NCI-H69 (cell line): ENCODE measurements at regions not wholly inside any gene's neighbourhood (a gene's known extent, or its start where the extent isn't known, plus 50 kb on each side); places are given as distances from the start of the nearest gene placed in this dataset.
"Not testable (repeated sequence)": the region's sequence is repeated elsewhere in the genome, so short reads cannot be mapped to it uniquely, and the experiment has no call there.

ENCODE experiments used
- DNase-seq: peaks from one replicate; lab custom pipeline; 2025; lab: John Stamatoyannopoulos, UW

DNA sequence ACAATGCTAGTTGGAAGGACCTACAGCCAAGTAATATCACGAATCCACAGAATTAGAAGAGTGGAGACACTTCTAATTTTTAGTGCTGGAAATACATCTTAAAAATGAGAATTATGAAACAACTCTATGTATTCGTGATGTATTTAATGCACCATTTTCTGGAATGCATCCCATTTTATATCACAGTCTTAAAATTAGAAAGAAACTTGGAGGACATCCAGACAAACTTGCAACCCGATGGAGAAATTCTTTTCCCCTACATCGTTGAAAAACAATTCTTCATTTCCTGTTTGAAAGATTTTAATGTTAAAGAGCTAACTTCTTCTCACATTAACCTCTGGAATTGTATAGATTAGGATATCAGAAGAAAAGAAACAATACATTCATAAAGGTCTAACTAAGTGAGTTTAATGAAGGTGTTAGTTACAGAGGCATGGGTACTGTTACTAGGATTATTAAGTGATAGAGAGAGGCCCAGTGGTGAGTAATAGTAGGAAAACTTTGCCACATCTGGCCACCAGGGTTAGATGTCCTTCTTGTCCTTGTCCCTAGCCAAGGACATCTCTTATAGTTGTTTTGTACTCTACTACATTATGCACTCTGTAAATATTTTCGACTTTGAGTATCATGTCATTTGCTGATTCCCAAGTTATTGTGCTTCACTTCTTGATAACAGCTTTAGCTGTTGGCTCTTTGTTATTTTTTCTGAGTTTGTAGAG, 502.4 kb upstream of the PTCHD4 start:
- DNase-seq, result no peak

DNA sequence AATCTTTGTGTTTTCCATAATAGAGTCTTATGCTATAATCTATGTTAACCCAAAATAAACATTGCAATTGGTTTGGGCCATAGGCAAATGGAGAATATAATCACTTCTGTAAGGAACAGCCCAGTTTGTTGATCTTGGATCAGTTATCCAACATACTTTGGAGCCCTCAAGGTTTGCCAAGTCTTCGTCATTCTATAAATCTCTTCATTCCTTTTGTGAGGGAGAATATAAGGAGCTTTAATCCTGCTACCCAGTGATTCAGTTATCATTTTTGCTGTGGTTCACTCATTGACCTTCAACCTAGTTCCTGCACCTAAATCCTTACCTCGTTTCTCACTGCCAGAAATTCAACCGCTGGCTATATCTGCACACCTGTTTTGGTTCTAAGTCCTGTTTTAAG, 500.3 kb upstream of the PTCHD4 start:
- no peak for DNase-seq

DNA sequence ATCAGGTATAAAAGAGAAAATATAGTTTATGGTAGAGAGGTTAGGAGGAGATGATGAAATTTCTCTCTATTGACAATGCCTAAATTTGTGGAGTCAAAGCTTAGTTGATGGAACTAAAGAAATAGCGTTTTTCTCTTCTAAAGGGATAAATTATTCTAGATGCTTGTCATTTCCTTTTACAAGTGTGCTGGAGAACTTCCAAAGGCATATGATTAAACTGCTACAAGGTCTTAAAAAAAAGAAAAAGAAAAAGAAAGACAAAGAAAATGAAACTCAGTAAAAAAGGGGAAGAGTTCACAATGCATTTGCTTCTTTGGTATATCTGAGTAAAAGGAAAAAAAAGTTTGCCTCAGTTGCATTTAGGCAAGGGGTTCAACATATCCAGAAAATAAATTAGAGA, 499.8 kb upstream of the PTCHD4 start:
- no peak for DNase-seq

DNA sequence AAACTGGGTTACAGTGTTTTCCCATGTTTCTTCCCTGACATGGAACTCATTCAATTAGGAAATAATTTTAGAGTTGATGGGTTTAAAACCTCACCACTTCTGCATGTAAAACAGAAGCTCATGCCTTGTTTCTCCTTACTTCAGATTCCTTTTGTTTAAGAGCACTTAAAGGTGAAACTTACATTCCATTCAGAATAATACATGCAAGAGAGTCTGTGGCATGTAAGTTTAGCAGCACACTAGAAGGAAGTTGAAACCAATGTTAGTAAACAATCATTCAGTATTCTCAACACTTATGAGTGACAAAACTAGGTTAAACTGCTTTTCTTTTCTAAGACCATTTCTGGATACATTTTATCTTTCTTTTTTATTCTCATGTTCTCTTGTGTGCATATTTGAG, 495.6 kb upstream of the PTCHD4 start:
- DNase-seq, result no peak

DNA sequence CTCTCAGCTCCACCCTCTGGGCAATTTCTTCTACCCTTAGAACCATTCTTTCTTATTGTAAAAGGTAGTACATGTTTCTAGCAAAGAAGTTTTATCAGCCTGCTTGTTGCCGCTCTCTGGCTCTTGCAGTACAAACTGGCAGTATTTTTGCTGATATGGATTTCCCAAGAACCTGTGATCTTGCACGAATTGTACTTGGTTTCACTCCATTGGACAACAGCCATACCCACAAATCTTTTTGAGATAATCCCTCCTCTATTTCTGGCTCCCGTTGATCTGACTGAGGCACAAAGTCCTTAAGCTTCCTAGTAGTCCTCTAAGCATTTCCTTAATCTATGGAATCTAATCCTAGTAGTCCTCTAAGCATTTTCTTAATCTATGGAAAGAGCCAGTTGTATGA, 487.0 kb upstream of the PTCHD4 start:
- DNase-seq, result no peak

DNA sequence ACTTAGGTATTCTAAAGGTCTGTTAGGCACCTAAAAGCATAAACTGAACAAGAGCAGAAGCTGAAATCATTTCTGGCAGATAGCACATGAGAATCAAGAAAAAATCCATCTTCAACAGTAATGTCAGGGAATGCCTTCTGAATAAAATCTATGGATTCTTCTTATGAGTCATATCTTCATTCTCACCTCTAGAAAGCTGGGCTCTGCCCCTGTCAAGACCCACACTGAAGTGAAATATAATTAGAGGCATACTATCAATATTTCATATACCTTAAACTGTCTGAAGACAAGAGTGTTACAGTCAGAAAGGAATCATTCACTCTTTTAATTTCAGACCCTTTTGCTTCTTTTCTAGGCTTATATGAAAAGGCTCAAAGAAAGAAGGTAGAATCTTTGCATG, 485.8 kb upstream of the PTCHD4 start:
- no peak for DNase-seq

DNA sequence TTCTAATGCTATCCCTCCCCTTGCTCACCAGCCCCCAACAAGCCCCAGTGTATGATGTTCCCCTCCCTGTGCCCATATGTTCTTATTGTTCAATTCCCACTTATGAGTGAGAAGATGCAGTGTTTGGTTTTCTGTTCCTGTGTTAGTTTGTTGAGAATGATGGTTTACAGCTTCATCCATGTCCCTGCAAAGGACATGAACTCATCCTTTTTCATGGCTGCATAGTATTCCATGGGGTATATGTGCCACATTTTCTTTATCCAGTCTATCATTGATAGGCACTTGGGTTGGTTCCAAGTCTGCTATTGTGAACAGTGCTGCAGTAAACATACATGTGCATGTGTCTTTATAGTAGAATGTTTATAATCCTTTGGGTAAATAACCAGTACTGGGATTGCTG, 480.2 kb upstream of the PTCHD4 start:
- not testable (repeated sequence) for DNase-seq

DNA sequence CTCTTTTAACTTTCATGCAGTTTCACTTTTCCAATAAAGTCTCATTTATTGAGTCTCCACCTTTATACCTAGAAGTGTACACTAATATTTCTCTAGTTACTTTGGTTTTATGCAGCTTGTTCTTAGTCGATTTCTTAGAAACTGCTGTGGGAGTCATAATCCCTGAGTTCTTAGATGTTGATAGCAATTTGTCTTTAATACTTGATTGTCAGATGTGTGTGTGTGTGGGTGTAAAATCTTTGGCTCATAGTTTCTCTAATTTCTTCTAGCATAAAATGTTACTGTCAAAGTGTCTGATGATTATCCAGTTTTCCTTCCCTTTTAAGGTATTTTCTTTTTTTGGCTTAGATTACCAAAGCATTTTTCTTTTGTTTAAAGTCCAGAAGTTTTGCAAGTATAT, 473.8 kb upstream of the PTCHD4 start:
- DNase-seq, result no peak

DNA sequence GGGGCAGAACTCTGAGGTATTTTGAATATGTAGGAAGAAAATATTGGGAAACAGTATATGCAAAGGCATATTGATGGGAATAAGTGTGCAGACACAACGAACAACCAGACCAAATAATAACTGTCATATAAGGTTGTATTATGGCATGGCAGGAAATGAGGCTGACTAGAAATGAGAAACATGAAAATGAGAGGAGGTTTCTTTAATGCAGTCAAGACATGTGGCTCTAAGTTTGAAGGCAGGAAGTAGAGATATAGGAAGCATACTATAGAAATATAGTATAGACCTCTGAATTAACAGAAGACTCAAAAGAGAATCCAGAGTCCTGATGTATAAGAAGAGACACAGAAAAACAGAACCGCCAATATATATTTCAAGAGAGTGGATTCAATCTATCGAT, 459.7 kb upstream of the PTCHD4 start:
- DNase-seq, result no peak

DNA sequence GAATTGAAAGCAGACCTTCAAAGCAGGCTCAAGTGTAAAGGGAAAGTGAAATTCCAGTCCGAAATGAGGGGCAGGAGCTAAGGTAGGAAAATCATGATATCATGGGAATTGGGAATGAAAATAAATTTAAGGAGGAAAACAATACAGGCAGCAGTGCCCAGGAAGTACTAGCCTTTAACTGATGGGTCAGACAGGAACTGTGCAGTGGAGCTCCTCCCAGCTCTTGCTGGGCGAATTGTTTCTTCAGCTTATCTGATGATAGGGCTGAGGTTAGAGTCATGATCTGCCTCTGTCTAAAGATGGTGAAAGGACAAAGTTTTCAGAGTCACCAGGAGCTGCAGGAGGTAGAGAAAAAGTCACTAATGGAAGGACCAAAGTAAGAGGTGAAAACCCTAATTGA, 457.9 kb upstream of the PTCHD4 start:
- DNase-seq, result no peak

DNA sequence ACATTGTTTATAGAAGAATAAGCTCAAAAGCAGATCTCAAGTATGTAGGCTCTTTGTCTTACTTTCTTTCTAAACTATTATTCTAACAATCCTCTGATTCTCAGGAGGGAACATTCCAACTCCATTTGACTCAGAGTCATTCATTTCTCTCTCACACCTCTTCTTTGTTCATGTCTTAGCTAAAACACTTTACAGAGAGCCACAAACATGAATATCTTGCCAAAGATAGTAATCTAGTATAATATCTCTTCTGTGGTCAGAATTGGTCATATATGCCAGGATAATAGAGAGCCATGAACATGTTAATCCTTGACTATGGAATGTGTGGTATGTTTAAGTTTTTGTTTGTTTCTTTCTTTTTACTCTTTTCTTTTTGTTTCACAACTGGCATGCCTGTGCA, 456.0 kb upstream of the PTCHD4 start:
- no peak for DNase-seq

DNA sequence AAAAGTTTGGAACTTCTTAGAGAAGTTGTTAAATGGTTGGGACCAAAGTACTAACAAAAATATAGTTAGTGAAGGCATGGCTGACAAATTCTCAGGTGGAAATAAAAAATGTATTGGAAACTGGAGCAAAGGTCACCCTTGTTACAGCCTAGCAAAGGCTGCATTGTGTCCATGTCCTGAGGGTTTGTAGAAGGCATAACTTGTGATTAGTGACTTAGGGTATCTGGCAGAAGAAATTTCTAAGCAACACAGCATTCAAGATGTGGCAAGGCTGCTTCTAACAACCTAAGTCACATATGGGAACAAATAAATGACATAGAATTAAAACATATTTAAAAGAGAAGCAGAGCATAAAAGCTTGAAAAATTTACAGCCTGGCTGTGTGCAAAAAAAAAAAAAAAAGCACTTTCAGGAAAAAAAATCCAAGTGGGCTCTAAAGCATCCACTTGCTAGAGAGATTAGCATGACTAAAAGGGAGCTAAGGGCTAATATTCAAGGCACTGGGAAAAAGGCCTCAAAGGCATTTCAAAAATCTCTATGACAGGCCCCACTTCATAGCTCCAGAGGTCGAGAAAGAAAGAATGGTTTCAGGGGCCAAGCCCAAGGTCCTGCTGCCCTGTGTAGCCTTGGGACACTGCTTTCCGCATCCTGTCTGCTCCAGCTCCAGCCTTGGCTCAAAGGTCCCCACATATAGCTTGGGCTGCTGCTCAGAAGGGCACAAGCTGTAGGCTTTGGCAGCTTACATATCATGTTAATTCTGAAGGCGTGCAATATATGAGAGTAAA, 453.2 kb upstream of the PTCHD4 start:
- no peak for DNase-seq

DNA sequence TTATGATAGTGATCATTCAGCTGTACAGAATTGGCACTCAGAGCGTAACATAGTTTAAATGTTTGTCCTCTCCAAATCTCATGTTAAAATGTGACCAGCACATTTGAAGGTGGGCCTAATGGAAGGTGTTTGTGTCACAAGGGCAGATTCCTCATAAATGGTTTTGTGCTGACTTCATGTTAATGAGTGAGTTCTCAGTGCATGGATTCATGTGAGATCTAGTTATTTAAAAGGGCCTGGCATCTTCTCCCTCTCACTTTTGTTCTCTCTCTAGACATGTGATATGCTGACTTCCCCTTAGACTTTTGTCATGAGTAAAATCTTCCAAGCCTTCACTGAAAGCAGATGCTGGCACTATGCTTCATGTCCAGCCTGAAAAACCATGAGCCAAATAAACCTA, 452.4 kb upstream of the PTCHD4 start:
- DNase-seq, result no peak

DNA sequence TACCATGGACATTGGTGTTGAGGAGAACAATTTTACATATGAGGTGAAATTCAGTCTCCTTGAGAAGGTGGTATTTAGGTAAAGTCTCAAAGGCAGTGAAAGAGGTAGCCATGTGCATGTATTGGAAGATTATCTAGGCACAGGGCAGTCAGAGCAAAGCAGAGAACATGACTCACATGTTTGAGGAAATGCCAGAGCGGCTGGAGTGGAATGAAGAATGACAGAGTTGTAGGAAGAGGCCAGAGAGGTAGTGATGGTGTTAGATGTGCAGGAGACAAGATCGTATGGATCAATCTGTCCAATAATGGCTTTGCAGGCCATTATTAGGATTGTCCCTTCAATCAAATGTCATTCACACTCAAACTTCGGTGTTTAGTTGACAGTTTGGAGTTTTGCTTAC, 449.4 kb upstream of the PTCHD4 start:
- DNase-seq, result no peak

DNA sequence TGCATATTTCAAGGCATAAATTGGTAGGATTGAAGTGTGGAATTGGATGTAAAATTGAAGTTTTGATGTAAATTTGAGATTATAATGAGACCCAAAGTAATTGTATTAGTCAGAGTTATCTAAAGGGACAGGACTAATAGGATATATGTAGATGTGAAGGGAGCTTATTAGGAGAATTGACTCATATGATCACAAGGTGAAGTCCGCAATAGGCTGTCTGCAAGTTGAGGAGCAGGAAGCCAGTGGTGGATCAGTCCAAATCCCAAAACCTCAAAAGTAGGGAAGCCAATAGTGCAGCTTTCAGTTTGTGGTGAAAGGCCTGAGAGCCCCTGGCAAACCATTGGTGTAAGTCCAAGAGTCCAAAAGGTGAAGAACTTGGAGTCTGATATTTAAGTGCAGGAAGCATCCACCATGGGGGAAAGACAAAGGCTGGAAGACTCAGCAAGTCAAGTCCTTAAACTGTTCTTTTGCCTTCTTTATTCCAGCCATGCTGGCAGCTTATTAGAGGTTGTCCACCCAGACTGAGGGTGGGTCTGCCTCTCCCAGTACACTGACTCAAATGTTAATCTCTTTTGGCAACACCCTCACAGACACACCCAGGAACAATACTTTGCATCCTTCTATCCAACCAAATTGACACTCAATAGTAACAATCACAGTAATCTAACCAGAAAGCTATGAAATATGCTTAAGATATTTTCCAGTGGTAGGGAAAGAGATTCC, 442.6 kb upstream of the PTCHD4 start:
- DNase-seq, result no peak

DNA sequence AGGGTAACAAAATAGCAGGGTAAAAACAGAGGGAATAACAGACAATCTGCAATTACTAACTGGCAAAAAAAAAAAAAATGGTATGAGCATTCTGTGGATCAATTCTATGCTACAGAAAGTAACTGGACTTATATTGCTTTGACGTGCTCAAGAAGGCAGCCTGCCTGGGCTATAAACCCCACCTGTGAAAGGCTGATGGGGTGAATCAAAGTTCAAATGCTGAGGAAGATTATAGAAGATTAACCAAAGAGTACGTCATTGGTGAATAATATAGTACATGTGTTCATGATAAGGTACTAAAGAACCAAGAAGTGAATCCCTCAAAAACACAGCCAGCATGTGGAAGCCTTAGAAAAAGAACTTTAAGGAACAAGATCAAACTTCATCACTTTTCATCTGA, 441.9 kb upstream of the PTCHD4 start:
- DNase-seq, result no peak

DNA sequence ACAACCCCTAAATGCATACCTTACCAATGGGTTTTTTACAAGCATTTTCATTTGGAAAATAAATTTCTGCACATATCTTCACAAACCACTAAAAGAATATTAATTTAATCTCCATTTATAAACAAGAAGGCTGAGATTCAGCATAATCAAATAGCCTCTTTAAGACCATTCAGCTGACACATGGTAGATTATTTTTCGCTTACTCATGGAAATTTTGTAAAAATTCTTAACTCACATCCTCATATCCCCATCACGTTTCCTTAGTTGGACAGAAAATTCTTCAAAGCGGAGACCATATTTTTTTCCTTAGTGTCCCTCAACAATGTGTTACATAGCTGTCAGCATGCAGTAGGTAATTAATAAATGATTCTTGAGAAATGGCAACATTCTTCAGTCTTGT, 439.6 kb upstream of the PTCHD4 start:
- no peak for DNase-seq

DNA sequence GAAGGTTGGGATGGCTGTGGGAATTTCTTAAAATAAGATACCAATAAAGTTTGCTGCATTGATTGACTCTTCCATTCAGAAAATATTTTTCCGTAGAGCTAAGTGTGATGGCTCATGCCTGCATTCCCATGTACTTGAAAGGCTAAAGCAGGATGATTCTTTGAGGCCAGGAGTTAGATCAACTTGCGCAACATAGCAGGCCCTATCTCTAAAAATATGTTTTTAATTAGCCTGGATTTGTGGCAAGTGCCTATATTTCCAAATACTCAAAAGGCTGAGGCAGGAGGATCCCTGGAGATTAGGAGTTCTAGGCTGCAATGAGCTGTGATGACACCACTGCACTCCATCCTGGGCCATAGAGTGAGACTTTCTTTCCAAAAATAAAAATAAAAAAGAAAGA, 431.2 kb upstream of the PTCHD4 start:
- no peak for DNase-seq

DNA sequence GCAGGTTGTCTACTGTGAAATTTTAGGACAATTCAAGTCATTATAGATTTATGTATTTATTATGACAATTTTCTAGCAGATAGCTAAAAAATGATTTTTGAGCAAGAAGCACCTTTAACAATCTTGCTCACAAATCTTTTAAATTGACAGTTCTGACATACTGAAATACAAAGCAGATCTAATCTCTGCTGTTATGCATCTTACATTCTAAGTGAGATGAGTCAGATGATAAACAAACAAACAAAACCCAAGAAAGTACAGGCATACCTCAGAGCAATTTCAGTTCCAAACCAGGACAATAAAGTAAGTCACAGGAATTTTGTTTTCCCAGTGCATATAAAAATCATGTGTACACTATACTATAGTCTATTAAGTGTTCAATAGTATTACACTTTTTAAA, 430.7 kb upstream of the PTCHD4 start:
- DNase-seq, result no peak

DNA sequence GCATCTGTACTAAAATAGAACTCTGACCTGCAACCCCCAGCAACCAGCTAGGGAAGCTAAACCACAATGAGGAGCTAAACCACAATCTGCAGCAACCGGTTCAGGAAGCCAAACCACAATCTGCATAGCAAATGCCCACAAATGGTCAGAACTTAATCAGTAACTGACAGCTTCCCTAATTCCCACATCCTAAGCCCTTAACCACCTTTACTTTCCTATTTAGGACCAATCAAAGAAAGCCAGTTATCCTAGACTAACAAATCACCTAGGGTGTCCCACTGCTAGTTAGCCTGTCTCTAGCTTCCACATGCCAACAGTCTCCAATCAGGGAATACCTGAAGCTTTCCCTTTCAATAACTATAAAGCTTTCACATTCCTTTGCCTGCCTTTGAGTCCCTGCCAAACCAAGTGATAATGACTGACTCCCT, 424.6 kb upstream of the PTCHD4 start:
- DNase-seq, result no peak

DNA sequence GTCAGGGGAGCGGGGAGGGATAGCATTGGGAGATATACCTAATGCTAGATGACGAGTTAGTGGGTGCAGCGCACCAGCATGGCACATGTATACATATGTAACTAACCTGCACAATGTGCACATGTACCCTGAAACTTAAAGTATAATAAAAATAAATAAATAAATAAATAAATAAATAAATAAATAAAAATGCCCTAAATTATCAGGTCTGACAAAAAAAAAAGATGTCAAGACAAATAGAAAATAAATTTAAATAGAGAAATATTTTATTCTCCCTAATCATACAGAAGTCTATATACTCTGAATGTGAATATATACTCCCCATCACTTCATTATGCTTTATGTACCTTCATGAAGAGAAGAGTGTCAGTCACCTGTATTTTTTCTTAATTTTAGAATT, 420.0 kb upstream of the PTCHD4 start:
- not testable (repeated sequence) for DNase-seq

DNA sequence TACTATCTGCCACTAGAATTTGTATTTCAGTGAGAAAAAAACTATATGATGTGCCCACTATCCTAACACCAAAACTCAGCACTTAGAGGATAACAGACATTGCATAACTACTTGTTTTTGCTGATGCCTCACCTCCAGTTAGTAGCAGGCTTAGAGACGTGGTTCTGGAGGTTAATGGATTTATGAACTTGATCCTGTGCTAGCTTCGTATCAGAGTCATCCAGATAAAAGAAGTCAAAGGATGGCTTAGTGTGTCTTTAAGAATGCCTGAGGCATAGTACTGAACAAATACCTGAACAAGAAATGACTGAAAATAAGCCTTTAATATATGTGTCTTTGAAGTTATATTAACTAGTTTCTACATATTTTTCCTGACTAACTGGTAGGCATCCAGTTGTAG, 414.9 kb upstream of the PTCHD4 start:
- no peak for DNase-seq

DNA sequence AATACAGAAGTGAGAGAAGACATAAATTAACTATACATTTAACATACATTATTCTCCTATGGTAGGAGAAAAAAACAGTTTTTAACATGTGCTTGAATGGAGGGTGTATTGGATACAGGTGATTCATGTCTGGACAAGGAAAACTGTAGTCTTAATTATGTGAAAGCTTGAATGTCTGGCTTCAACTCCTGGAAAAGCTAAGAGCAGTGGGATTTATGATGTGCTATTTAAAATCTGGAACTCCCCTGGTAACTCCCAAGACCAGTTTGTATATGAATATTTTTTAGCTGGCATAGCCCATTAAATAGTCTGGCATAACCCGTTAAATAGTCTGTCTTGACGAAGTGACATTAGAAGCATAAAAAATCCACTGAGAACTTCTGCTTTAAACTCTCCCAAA, 410.0 kb upstream of the PTCHD4 start:
- DNase-seq, result no peak
